Sigmoid colon (tissue), 4 donors: ENCODE measurements at regions not wholly inside any gene's neighbourhood (a gene's known extent, or its start where the extent isn't known, plus 50 kb on each side); places are given as distances from the start of the nearest gene placed in this dataset.

Experiments used
- EP300 ChIP-seq, 4 donors: sonication (generic); formaldehyde crosslinking; IDR thresholded peaks; one replicate each; pipeline ENCODE4 v1.6.1; 2017; ENCODE audit warnings: antibody characterized with exemption in 4 of 4
- POLR2A ChIP-seq, 2 donors: fragments of 450-650 bp; IDR thresholded peaks; one replicate each; pipeline ENCODE4 v1.6.1; 2016; ENCODE audit warnings: antibody characterized with exemption in 2 of 2, mild to moderate bottlenecking in 2 of 2, moderate library complexity in 2 of 2
- TF ChIP-seq, protein P1 (sequence below), 4 experiments: fragments of 450-650 bp in 3 of 4; fragments of 200-600 bp in 1 of 4; IDR thresholded peaks; one replicate each; pipeline ENCODE4 v1.5.1; 2016 to 2019; ENCODE audit warnings: antibody characterized with exemption in 4 of 4, mild to moderate bottlenecking in 3 of 4, moderate library complexity in 2 of 4

DNA sequence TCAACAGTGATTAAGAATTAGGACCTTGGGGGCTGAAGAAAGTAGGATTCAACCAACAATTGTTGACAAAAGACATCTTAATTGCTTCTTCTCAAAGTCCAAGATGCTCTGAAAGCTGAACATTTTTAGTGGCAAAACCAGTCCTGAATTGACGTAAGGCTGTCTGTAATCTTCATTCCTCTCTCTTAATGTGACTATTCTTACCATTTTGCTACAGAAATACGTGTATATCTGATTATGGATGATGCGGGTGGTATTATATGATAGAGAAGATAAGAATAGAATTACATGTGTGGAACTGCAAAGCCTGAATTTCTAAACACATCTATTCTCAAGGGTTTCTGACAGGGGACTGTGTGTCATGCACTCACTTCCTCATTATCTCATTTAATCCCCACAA, 130.3 kb upstream of the SASH1 start:
- TF ChIP-seq, protein P1, sequence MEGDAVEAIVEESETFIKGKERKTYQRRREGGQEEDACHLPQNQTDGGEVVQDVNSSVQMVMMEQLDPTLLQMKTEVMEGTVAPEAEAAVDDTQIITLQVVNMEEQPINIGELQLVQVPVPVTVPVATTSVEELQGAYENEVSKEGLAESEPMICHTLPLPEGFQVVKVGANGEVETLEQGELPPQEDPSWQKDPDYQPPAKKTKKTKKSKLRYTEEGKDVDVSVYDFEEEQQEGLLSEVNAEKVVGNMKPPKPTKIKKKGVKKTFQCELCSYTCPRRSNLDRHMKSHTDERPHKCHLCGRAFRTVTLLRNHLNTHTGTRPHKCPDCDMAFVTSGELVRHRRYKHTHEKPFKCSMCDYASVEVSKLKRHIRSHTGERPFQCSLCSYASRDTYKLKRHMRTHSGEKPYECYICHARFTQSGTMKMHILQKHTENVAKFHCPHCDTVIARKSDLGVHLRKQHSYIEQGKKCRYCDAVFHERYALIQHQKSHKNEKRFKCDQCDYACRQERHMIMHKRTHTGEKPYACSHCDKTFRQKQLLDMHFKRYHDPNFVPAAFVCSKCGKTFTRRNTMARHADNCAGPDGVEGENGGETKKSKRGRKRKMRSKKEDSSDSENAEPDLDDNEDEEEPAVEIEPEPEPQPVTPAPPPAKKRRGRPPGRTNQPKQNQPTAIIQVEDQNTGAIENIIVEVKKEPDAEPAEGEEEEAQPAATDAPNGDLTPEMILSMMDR (IDR thresholded peaks at IDR 0.05), result no peak
- TF ChIP-seq POLR2A (IDR thresholded peaks at IDR 0.05) (no peak), EP300 (IDR thresholded peaks at IDR 0.05) (no peak)
